Stimulated activated CD4-positive, alpha-beta T cell treated with anti-CD3 and anti-CD28 coated beads, Interleukin-4, amount 100 ng/mL, for 4 hours (primary cell): ENCODE measurements at regions not wholly inside any gene's neighbourhood (a gene's known extent, or its start where the extent isn't known, plus 50 kb on each side); places are given as distances from the start of the nearest gene placed in this dataset.

Experiments used
- DNase-seq, 2 experiments: peaks; one replicate each; pipeline ENCODE4 v3.0.0-alpha.2; 2020

- no peak for DNase-seq
Observed at GRCh38 chr10:107451047-107451446, 286.5 kb upstream of the SORCS1 start.

DNA sequence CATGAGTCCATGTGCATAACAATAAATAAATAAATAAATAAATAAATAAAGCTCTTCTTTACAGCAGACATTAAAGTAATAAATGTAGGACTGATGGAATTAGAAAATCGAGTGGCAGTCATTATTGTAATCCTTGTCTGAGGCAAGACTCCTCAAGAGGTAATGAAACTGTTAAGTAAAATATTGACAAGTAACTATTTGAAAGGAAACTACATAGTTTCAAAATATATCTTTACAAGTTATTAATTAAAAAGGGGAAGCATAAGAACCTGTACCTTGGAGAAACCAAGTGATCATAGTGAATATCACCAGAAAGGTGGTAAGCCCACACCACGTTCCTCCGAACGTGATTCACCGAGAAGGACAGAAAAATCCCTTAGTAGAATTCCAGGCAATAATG, 285.6 kb upstream of the SORCS1 start:
- no peak for DNase-seq

- DNase-seq, result no peak
Observed at GRCh38 chr10:107444443-107444842, 279.9 kb upstream of the SORCS1 start.

DNA sequence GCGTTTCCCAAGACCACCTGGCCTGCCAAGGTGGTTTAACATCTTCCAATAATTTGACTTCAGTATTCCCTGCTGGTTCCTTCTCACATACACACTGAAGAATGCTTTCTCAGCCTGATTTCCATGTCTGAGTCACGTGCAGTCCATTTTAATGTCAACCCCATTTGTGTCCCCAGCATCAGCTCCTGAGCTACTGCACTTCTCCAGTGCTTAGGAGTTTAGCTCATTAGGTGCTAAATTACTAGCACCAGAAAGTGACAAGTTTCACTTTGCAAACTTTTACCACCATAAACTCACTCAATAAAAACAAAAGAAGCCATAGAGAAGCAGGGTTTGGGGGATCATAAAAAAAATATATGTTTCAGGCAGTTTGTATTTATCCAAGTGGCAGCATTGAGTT, 279.3 kb upstream of the SORCS1 start:
- DNase-seq, result no peak

- no peak for DNase-seq
Observed at GRCh38 chr10:107443326-107443725, 278.8 kb upstream of the SORCS1 start.

DNA sequence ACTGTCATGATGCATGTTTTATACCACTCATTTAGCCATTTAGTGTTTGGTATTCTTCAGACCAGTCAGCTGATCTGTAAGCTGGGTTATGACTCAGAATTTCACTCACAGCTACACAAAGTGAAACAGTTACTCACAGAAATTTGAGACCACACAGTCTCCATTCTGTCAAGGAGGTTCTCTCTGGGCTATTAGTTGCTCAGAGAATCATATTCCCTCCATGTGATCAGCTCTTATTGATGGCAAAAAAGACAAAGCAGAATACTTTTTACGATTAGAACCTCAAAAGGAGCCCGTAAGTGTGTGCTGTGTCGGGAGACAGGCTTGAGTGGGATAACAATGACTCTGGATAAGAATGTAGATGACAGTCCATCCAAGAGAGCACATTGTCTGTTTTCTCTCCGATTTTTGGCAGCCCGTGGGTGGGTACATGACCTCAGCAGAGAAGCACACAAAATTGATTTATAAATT, 277.6 kb upstream of the SORCS1 start:
- no peak for DNase-seq

- no peak for DNase-seq
Observed at GRCh38 chr10:107440741-107441140, 276.2 kb upstream of the SORCS1 start.

GRCh38 chr10:107437921-107438320, 273.4 kb upstream of the SORCS1 start:
- DNase-seq, result no peak

- no peak for DNase-seq
Observed at GRCh38 chr10:107436568-107436967, 272.1 kb upstream of the SORCS1 start.

DNA sequence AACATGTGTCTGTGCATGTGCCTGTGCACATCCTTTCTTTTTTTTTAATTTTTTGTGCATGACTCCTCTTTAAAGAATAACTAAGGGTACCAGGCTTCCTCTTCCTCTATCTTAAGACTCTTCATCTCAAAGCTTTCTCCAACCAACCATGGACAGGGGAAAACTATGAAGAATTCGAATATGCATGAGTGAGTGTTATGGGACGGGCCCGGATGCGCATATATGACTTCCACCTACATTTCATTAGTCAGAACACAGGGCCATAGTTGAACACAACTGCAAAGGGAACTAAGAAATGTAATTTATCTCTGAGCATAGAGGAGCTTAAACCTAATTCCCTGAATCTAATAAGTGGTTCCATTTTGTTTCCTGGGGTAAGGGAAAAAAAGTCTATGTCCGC, 270.3 kb upstream of the SORCS1 start:
- DNase-seq, result no peak

GRCh38 chr10:107434201-107434600, 269.7 kb upstream of the SORCS1 start:
- DNase-seq, result no peak

DNA sequence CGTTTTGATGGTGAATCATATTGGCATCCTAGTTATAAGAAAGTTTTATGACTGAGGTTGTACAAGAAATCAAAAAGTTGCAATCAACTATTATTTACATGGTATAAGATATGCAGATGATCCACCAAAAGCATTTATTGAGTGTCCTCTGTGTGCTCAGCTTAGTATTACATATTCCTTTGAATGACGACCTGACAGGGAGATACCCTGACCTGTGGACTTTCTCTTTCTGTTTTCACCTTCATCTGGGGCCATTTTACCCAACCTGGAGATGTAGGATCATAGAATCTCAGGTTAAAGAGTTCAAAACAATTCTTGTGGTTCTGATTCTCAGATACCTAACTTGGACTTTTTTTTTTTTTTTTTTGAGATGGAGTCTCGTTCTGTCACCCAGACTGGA, 269.1 kb upstream of the SORCS1 start:
- DNase-seq, result no peak

GRCh38 chr10:107430446-107430845, 265.9 kb upstream of the SORCS1 start:
- DNase-seq, result no peak

GRCh38 chr10:107427016-107427415, 262.5 kb upstream of the SORCS1 start:
- DNase-seq, result no peak

DNA sequence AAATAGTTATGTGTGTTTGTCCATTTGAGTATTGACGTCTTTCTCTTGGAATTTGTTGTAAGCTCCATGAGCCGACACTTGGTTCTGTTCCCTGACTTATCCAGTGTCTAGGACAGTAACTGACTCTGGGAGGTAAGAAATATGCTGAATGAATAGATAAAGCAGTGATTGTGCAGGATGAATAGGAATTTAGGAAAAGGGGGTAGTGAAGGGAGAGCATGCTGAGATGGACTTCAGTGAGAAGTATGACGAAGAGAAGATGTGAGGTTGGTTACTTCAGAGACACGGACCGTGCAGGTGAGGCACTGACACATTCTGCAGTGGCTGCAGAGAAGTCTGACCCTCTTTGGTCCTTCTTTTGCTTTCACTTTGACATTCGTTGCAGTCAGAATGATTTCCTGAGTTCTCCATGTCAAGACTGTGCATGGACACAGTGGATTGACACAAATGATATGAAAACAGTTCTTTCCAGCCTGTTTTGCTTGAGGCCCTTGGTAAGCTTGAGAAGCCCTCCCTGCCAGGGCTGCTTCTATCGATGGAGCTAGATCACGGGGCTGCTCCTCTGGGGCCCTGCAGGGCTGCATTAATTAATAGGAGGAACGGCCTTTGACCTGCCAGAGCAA, 261.5 kb upstream of the SORCS1 start:
- no peak for DNase-seq

- no peak for DNase-seq
Observed at GRCh38 chr10:107424628-107425027, 260.1 kb upstream of the SORCS1 start.

- no peak for DNase-seq
Observed at GRCh38 chr10:107423903-107424302, 259.4 kb upstream of the SORCS1 start.

- no peak for DNase-seq
Observed at GRCh38 chr10:107422681-107423080, 258.2 kb upstream of the SORCS1 start.

GRCh38 chr10:107420196-107420595, 255.7 kb upstream of the SORCS1 start:
- no peak for DNase-seq

DNA sequence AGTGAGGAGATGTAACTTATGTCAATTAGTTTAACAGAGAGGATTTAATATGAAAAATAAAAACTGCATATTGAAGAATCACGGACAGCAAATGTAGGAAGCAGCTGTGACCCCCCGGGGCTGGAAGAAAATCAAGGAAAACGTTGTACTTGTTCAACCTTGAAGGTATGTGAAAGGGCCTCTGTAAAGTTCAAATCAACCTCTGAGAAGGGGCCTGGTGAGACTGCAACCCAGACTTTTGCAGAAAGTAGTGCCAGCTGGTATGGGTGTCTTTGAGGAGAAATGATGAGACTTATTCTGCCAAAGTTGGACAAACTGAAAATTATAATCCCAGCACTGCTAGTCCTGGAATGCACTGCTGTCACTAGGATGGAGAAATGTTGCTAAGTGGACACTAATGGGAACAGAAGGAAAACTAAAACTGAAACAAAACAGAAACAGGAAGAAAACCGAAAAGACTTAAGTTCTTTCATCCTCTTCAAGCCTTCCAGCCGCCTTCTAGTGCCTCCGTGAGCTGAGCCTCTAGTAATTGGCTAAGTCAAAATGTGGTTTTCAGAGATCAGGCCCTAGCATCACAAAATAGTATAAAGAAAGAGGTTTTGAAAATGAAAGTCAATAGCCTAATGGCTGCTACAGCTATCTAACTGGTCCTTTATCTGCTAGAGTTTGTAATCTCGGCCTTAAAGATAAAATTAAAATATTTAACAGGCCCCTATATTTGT, 253.7 kb upstream of the SORCS1 start:
- DNase-seq, result no peak

GRCh38 chr10:107417446-107417845, 252.9 kb upstream of the SORCS1 start:
- no peak for DNase-seq

DNA sequence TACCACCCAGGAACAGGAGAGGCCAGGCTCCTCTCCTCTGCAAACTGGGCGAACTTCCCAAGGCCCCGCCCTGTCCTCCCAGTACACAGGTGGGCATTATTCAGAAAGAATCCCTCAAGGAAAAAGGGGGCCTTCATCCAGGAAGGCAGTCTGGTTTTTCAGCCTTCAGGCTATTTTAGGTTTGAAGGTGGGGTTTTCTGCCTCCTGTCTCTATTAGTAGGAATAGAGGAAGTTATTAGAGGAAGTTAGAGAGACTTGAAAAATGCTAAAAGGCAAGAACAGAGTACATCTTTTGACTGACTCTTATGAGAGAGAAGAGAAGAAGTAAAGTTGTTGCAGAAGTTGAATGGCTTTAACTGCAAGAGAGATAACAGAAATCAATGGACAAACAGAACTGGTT, 250.9 kb upstream of the SORCS1 start:
- DNase-seq, result no peak

GRCh38 chr10:107413971-107414370, 249.5 kb upstream of the SORCS1 start:
- no peak for DNase-seq

DNA sequence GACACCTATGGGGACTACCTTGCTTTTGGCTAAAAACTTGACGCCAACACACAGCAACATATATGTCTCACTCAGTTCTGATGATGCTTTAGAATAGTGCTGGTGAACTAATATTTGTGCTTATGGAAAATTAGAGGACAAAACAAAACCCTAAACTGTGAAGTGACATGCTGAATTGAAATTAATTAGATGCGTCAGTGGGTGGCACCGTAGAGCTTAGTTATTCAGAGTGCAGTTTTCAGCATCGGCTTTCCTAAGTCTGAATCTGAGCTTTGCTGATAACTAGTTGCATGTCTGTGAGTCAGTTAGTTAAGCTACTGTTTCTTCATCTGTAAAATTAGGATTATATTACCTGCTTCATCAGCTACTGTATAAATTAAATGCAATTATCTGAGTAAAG, 245.0 kb upstream of the SORCS1 start:
- DNase-seq, result no peak

GRCh38 chr10:107398115-107398514, 233.6 kb upstream of the SORCS1 start:
- no peak for DNase-seq
